Lower lobe of right lung (tissue), 2 donors: ENCODE measurements at regions not wholly inside any gene's neighbourhood (a gene's known extent, or its start where the extent isn't known, plus 50 kb on each side); places are given as distances from the start of the nearest gene placed in this dataset.

Source experiments
- ATAC-seq, 2 donors: fragments of 200-7000 bp; cut with Tn5 transposase; one replicate each; pipeline ENCODE4 v1.9.1; 2020 to 2022; ENCODE audit warnings: mild to moderate bottlenecking in 2 of 2, moderate library complexity in 2 of 2
- DNase-seq: peaks from one replicate; pipeline ENCODE4 v3.0.0-alpha.2; 2020
- H3K27ac ChIP-seq: fragments of 200-600 bp; one replicate; pipeline ENCODE4 v1.8.0; 2022
- H3K27me3 ChIP-seq: fragments of 200-600 bp; one replicate; pipeline ENCODE4 v1.8.0; 2022; ENCODE audit warnings: low read depth
- H3K36me3 ChIP-seq: fragments of 200-600 bp; one replicate; pipeline ENCODE4 v1.8.0; 2022; ENCODE audit warnings: mild to moderate bottlenecking
- H3K4me1 ChIP-seq: fragments of 200-600 bp; one replicate; pipeline ENCODE4 v1.8.0; 2022
- H3K4me3 ChIP-seq: fragments of 200-600 bp; one replicate; pipeline ENCODE4 v1.8.0; 2022; ENCODE audit warnings: mild to moderate bottlenecking
- H3K9me3 ChIP-seq: fragments of 200-600 bp; one replicate; pipeline ENCODE4 v1.8.0; 2022
- intact Hi-C: fragments of 100-400 bp; cut with DNase I; formaldehyde crosslinking; loops from one replicate; pipeline ENCODE4 v1.11.0; 2022
- TF ChIP-seq, protein P1 (sequence below): fragments of 200-600 bp; IDR thresholded peaks from one replicate; pipeline ENCODE4 v1.8.0; 2022; ENCODE audit warnings: antibody characterized with exemption, mild to moderate bottlenecking
- donor health status: DM: no; HTN: yes; CAD: no; lungs with severe emphysema.

- Histone ChIP-seq H3K9me3 (no peaks in the 10 kb centered on the region), H3K4me1 (no peaks in the 10 kb centered on the region), H3K36me3 (no peaks in the 10 kb centered on the region), H3K4me3 (no peak overlapping the region), H3K27me3 (no peaks in the 10 kb centered on the region), H3K27ac (no peak overlapping the region)
- no peak for ATAC-seq
- DNase-seq = no peak
- TF ChIP-seq, protein P1, sequence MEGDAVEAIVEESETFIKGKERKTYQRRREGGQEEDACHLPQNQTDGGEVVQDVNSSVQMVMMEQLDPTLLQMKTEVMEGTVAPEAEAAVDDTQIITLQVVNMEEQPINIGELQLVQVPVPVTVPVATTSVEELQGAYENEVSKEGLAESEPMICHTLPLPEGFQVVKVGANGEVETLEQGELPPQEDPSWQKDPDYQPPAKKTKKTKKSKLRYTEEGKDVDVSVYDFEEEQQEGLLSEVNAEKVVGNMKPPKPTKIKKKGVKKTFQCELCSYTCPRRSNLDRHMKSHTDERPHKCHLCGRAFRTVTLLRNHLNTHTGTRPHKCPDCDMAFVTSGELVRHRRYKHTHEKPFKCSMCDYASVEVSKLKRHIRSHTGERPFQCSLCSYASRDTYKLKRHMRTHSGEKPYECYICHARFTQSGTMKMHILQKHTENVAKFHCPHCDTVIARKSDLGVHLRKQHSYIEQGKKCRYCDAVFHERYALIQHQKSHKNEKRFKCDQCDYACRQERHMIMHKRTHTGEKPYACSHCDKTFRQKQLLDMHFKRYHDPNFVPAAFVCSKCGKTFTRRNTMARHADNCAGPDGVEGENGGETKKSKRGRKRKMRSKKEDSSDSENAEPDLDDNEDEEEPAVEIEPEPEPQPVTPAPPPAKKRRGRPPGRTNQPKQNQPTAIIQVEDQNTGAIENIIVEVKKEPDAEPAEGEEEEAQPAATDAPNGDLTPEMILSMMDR = no peak
- intact Hi-C loops = no loop called here
Observed at GRCh38 chr12:17344649-17345048, 738.7 kb upstream of the LMO3 start.

GRCh38 chr12:17342381-17342961 lies 736.5 kb upstream of the LMO3 start:
- Histone ChIP-seq H3K4me1 (no peaks in the 10 kb centered on the region), H3K27me3 (no peaks in the 10 kb centered on the region), H3K27ac (no peak overlapping the region), H3K36me3 (no peaks in the 10 kb centered on the region), H3K9me3 (no peaks in the 10 kb centered on the region), H3K4me3 (no peak overlapping the region)
- TF ChIP-seq, protein P1 = no peak
- no peak for DNase-seq
- ATAC-seq = no peak
- intact Hi-C loops = no loop called here

- Histone ChIP-seq H3K4me1 (no peaks in the 10 kb centered on the region), H3K4me3 (no peak overlapping the region), H3K36me3 (no peaks in the 10 kb centered on the region), H3K9me3 (no peaks in the 10 kb centered on the region), H3K27me3 (no peaks in the 10 kb centered on the region), H3K27ac (no peak overlapping the region)
- intact Hi-C loops = no loop called here
- ATAC-seq = no peak
- DNase-seq = no peak
- TF ChIP-seq, protein P1 = no peak
Observed at GRCh38 chr12:17335487-17335886, 729.5 kb upstream of the LMO3 start.

DNA sequence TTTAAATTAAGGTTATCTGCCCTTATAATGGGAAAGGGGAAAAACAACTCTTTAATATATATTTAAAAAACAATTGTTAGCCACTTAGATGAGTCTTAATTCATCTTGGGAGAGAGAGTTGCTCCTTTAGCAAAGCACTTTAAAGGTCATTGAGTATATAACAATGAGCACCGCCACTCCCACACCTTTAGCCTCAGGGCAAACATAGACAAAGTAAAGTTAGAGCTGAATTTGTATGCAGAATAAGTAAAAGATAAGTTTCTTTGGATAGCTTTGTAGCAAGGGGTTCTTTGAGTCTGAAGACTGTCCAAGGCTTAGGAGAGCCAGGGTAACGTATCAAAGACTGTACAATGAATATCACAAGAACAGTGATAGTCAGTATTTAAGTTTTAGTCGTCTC lies 728.8 kb upstream of the LMO3 start:
- intact Hi-C loops = no loop called here
- Histone ChIP-seq H3K9me3 (no peaks in the 10 kb centered on the region), H3K4me3 (no peak overlapping the region), H3K36me3 (no peaks in the 10 kb centered on the region), H3K4me1 (no peaks in the 10 kb centered on the region), H3K27me3 (no peaks in the 10 kb centered on the region), H3K27ac (no peak overlapping the region)
- ATAC-seq (no peak), DNase-seq (no peak)
- TF ChIP-seq, protein P1 = no peak

GRCh38 chr12:17333287-17333686 lies 727.3 kb upstream of the LMO3 start:
- no peak for ATAC-seq
- Histone ChIP-seq H3K27me3 (no peaks in the 10 kb centered on the region), H3K36me3 (no peaks in the 10 kb centered on the region), H3K9me3 (no peaks in the 10 kb centered on the region), H3K4me3 (no peak overlapping the region), H3K27ac (no peak overlapping the region), H3K4me1 (no peaks in the 10 kb centered on the region)
- intact Hi-C loops = no loop called here
- TF ChIP-seq, protein P1 = no peak
- no peak for DNase-seq

- TF ChIP-seq, protein P1 = no peak
- no peaks in the 10 kb centered on the region for H3K27me3 ChIP-seq
- H3K9me3 ChIP-seq = no peaks in the 10 kb centered on the region
- H3K4me1 ChIP-seq = no peaks in the 10 kb centered on the region
- no peak overlapping the region for H3K27ac ChIP-seq
- intact Hi-C loops = no loop called here
- H3K4me3 ChIP-seq = no peak overlapping the region
- ATAC-seq (no peak), DNase-seq (no peak)
- H3K36me3 ChIP-seq = no peaks in the 10 kb centered on the region
Observed at GRCh38 chr12:17326649-17327048, 720.7 kb upstream of the LMO3 start.
